ENCODE measurements at regions not wholly inside any gene's neighbourhood (a gene's known extent, or its start where the extent isn't known, plus 50 kb on each side); places are given as distances from the start of the nearest gene placed in this dataset.

- H3K4me3 ChIP-seq (ENCODE audit: control insufficient read depth in 2 of 3, extremely low read depth in 1 of 3, insufficient read depth in 2 of 3, low read depth in 1 of 3, low read length in 3 of 3), result no peak overlapping the region
- no peaks in the 10 kb centered on the region for H3K9me1 ChIP-seq (ENCODE audit: control insufficient read depth, extremely low read depth, insufficient read depth, low read length)
- no peaks in the 10 kb centered on the region for H3K4me1 ChIP-seq (ENCODE audit: control insufficient read depth, extremely low read depth, insufficient read depth, low read length)
- no peaks in the 10 kb centered on the region for H3K79me2 ChIP-seq (ENCODE audit: control insufficient read depth, insufficient read depth, low read length)
- H3K9me3 ChIP-seq (ENCODE audit: control insufficient read depth, low read depth, low read length), result no peaks in the 10 kb centered on the region
- H3K4me2 ChIP-seq (ENCODE audit: control insufficient read depth, extremely low read depth, insufficient read depth, low read depth, low read length), result no peak overlapping the region
- H3K27me3 ChIP-seq (ENCODE audit: control insufficient read depth, extremely low read depth, insufficient read depth, low read length), result no peaks in the 10 kb centered on the region
- H3K36me3 ChIP-seq (ENCODE audit: control insufficient read depth in 2 of 2, extremely low read depth in 1 of 2, insufficient read depth in 2 of 2, low read length in 2 of 2), result no peaks in the 10 kb centered on the region
- H2AFZ ChIP-seq (ENCODE audit: control insufficient read depth, low read length), result no peak overlapping the region
- TF ChIP-seq CTCF (optimal IDR thresholded peaks at IDR 0.05 in 1 of 3, IDR thresholded peaks at IDR 0.05 in 1 of 3, conservative IDR thresholded peaks at IDR 0.05 in 1 of 3; ENCODE audit: extremely low read depth in 1 of 3, insufficient read depth in 2 of 3, low read length in 3 of 3), result no peak
- TF ChIP-seq EZH2 (IDR thresholded peaks at IDR 0.05; ENCODE audit: low read length), result no peak
- dilution Hi-C loops (cut with MboI; ENCODE audit: extremely low pct_ligation_motif_present, low sequenced_read_pairs), result no loop called here
- DNase-seq (ENCODE audit: low read depth, low spot score) (no peak), FAIRE-seq (no peak)
- H4K20me1 ChIP-seq (ENCODE audit: control insufficient read depth, extremely low read depth, insufficient read depth, low read length), result no peaks in the 10 kb centered on the region
- H3K27ac ChIP-seq (ENCODE audit: control insufficient read depth, insufficient read depth, low read length), result no peak overlapping the region
- no peak overlapping the region for H3K9ac ChIP-seq (ENCODE audit: control insufficient read depth, extremely low read depth, insufficient read depth, low read length)
These were observed 919.8 kb downstream of the CENPC start for GRCh38 chr4:66625480-66625879.

GRCh38 chr4:66613591-66613990 is 931.7 kb downstream of the CENPC start:
- Histone ChIP-seq H3K36me3 (ENCODE audit: control insufficient read depth in 2 of 2, extremely low read depth in 1 of 2, insufficient read depth in 2 of 2, low read length in 2 of 2) (no peaks in the 10 kb centered on the region), H4K20me1 (ENCODE audit: control insufficient read depth, extremely low read depth, insufficient read depth, low read length) (no peaks in the 10 kb centered on the region), H3K9ac (ENCODE audit: control insufficient read depth, extremely low read depth, insufficient read depth, low read length) (no peak overlapping the region), H3K9me1 (ENCODE audit: control insufficient read depth, extremely low read depth, insufficient read depth, low read length) (no peaks in the 10 kb centered on the region), H3K27ac (ENCODE audit: control insufficient read depth, insufficient read depth, low read length) (no peak overlapping the region), H3K27me3 (ENCODE audit: control insufficient read depth, extremely low read depth, insufficient read depth, low read length) (no peaks in the 10 kb centered on the region), H3K4me1 (ENCODE audit: control insufficient read depth, extremely low read depth, insufficient read depth, low read length) (no peaks in the 10 kb centered on the region), H2AFZ (ENCODE audit: control insufficient read depth, low read length) (no peak overlapping the region), H3K79me2 (ENCODE audit: control insufficient read depth, insufficient read depth, low read length) (no peaks in the 10 kb centered on the region), H3K4me3 (ENCODE audit: control insufficient read depth in 2 of 3, extremely low read depth in 1 of 3, insufficient read depth in 2 of 3, low read depth in 1 of 3, low read length in 3 of 3) (no peak overlapping the region), H3K9me3 (ENCODE audit: control insufficient read depth, low read depth, low read length) (no peaks in the 10 kb centered on the region), H3K4me2 (ENCODE audit: control insufficient read depth, extremely low read depth, insufficient read depth, low read depth, low read length) (no peak overlapping the region)
- FAIRE-seq, result no peak
- dilution Hi-C loops (cut with MboI; ENCODE audit: extremely low pct_ligation_motif_present, low sequenced_read_pairs), result no loop called here
- TF ChIP-seq EZH2 (IDR thresholded peaks at IDR 0.05; ENCODE audit: low read length) (no peak), CTCF (optimal IDR thresholded peaks at IDR 0.05 in 1 of 3, IDR thresholded peaks at IDR 0.05 in 1 of 3, conservative IDR thresholded peaks at IDR 0.05 in 1 of 3; ENCODE audit: extremely low read depth in 1 of 3, insufficient read depth in 2 of 3, low read length in 3 of 3) (no peak)
- no peak for DNase-seq (ENCODE audit: low read depth, low spot score)

Data from keratinocyte (primary cell).